ENCODE measurements at regions not wholly inside any gene's neighbourhood (a gene's known extent, or its start where the extent isn't known, plus 50 kb on each side); places are given as distances from the start of the nearest gene placed in this dataset.

DNA sequence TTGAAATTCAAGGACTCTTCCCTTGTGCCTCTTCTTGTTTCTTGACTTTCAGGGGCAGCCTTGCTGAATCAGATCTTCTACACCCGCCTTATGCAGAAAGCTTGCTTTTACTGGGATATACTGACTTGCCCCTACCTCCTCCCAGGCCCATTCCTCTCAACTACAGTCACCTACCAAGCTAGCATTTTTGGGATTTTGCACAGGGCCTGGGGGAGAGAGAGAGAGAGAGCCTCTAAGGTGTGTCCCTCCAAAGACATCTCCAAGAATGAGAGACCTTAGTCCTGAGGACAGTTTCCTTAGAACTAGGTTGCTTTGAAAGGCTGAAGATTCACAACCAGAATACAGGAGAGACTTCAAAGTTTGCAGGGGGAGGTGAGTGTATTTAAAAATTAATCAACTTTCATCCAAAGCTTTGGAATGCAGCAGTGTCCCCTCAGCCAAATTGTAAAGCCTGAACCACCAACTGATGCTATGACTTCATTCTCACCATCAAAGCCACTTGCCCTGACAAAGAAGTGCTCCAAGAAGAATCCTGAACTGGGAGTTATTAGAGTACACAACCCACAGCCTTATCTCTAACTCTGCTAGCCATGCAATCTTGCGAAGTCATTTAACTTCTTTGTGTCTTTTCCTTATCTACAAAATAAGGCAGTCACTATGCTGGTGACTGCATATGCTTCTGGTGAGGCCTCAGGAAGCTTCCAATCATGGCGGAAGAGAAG lies 96.1 kb upstream of the EGLN3 start:
- TF ChIP-seq, protein P1, sequence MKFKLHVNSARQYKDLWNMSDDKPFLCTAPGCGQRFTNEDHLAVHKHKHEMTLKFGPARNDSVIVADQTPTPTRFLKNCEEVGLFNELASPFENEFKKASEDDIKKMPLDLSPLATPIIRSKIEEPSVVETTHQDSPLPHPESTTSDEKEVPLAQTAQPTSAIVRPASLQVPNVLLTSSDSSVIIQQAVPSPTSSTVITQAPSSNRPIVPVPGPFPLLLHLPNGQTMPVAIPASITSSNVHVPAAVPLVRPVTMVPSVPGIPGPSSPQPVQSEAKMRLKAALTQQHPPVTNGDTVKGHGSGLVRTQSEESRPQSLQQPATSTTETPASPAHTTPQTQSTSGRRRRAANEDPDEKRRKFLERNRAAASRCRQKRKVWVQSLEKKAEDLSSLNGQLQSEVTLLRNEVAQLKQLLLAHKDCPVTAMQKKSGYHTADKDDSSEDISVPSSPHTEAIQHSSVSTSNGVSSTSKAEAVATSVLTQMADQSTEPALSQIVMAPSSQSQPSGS (CRISPR knock-in tag; IDR thresholded peaks at IDR 0.05; ENCODE audit: borderline replicate concordance, low read depth) = no peak
- TF ChIP-seq, protein P2, sequence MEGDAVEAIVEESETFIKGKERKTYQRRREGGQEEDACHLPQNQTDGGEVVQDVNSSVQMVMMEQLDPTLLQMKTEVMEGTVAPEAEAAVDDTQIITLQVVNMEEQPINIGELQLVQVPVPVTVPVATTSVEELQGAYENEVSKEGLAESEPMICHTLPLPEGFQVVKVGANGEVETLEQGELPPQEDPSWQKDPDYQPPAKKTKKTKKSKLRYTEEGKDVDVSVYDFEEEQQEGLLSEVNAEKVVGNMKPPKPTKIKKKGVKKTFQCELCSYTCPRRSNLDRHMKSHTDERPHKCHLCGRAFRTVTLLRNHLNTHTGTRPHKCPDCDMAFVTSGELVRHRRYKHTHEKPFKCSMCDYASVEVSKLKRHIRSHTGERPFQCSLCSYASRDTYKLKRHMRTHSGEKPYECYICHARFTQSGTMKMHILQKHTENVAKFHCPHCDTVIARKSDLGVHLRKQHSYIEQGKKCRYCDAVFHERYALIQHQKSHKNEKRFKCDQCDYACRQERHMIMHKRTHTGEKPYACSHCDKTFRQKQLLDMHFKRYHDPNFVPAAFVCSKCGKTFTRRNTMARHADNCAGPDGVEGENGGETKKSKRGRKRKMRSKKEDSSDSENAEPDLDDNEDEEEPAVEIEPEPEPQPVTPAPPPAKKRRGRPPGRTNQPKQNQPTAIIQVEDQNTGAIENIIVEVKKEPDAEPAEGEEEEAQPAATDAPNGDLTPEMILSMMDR (IDR thresholded peaks at IDR 0.05) = no peak
- no peak for TF ChIP-seq TEAD4 (CRISPR knock-in tag; IDR thresholded peaks at IDR 0.05)
- no peak for TF ChIP-seq ETV6 (CRISPR knock-in tag; IDR thresholded peaks at IDR 0.05)
- no peak for TF ChIP-seq GRHL2 (CRISPR knock-in tag; IDR thresholded peaks at IDR 0.05; ENCODE audit: insufficient replicate concordance, severe bottlenecking)
- TF ChIP-seq JUN (CRISPR knock-in tag; IDR thresholded peaks at IDR 0.05) = no peak
- TF ChIP-seq ESRRA (CRISPR knock-in tag; IDR thresholded peaks at IDR 0.05; ENCODE audit: borderline replicate concordance) = no peak
- TF ChIP-seq, protein P3, sequence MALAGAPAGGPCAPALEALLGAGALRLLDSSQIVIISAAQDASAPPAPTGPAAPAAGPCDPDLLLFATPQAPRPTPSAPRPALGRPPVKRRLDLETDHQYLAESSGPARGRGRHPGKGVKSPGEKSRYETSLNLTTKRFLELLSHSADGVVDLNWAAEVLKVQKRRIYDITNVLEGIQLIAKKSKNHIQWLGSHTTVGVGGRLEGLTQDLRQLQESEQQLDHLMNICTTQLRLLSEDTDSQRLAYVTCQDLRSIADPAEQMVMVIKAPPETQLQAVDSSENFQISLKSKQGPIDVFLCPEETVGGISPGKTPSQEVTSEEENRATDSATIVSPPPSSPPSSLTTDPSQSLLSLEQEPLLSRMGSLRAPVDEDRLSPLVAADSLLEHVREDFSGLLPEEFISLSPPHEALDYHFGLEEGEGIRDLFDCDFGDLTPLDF (CRISPR knock-in tag; IDR thresholded peaks at IDR 0.05) = no peak
- no peak for TF ChIP-seq NFYB (CRISPR knock-in tag; conservative IDR thresholded peaks at IDR 0.05; ENCODE audit: low read depth)
- no peak for TF ChIP-seq KAT7 (CRISPR knock-in tag; IDR thresholded peaks at IDR 0.05; ENCODE audit: borderline replicate concordance)
- TF ChIP-seq ZBTB21 (CRISPR knock-in tag; IDR thresholded peaks at IDR 0.05; ENCODE audit: borderline replicate concordance) = no peak
- TF ChIP-seq, protein P4, sequence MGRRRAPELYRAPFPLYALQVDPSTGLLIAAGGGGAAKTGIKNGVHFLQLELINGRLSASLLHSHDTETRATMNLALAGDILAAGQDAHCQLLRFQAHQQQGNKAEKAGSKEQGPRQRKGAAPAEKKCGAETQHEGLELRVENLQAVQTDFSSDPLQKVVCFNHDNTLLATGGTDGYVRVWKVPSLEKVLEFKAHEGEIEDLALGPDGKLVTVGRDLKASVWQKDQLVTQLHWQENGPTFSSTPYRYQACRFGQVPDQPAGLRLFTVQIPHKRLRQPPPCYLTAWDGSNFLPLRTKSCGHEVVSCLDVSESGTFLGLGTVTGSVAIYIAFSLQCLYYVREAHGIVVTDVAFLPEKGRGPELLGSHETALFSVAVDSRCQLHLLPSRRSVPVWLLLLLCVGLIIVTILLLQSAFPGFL (CRISPR knock-in tag; IDR thresholded peaks at IDR 0.05; ENCODE audit: borderline replicate concordance) = no peak
